H1 (cell line): ENCODE measurements at regions not wholly inside any gene's neighbourhood (a gene's known extent, or its start where the extent isn't known, plus 50 kb on each side); places are given as distances from the start of the nearest gene placed in this dataset.

ENCODE experiments used
- CTCF ChIA-PET: fragments of 300-600 bp; sonication (Branson Sonifier 250); formaldehyde crosslinking; loops from one replicate; lab custom pipeline; 2021; ENCODE audit not compliant: partially characterized antibody; lab: Charles Lee
- POLR2A ChIA-PET: fragments of 300-600 bp; sonication (Branson Sonifier 250); formaldehyde crosslinking; loops from one replicate; lab custom pipeline; 2021; ENCODE audit warnings: inconsistent platforms; ENCODE audit not compliant: partially characterized antibody; lab: Charles Lee
- DNase-seq, 2 experiments: peaks; one replicate each; pipeline versions ENCODE4 v3.0.0 to v3.0.0-alpha.2; 2010 to 2022; ENCODE audit warnings: low spot score in 2 of 2, low read depth in 1 of 2, mixed read lengths in 1 of 2
- FAIRE-seq: peaks from 2 replicates; lab custom pipeline; 2011; peaks lifted over from hg19 to GRCh38; lab: Jason Lieb, UNC
- H2AFZ ChIP-seq: 2 replicates; pipeline ENCODE4 v1.8.1; 2012; ENCODE audit warnings: low read length, inconsistent platforms
- H2AK5ac ChIP-seq: 2 replicates; pipeline ENCODE4 v1.6.1; 2013; ENCODE audit warnings: low read depth, low read length
- H2BK120ac ChIP-seq: replicated peaks from 2 replicates; pipeline ENCODE3; 2013; ENCODE audit warnings: low read depth, low read length, inconsistent platforms
- H2BK12ac ChIP-seq: 2 replicates; pipeline ENCODE4 v1.6.1; 2013; ENCODE audit warnings: low read depth, low read length
- H2BK15ac ChIP-seq: 2 replicates; pipeline ENCODE4 v1.6.1; 2013; ENCODE audit warnings: low read length
- H2BK20ac ChIP-seq: 2 replicates; pipeline ENCODE4 v1.6.1; 2013; ENCODE audit warnings: low read length
- H2BK5ac ChIP-seq: 2 replicates; pipeline ENCODE4 v1.6.1; 2013; ENCODE audit warnings: low read depth, low read length
- H3K14ac ChIP-seq: 2 replicates; pipeline ENCODE4 v1.6.1; 2013; ENCODE audit warnings: inconsistent platforms; ENCODE audit not compliant: insufficient read length
- H3K18ac ChIP-seq: 2 replicates; pipeline ENCODE4 v1.6.1; 2013; ENCODE audit warnings: low read length; ENCODE audit errors: extremely low read depth
- H3K23ac ChIP-seq: 2 replicates; pipeline ENCODE4 v1.6.1; 2013; ENCODE audit warnings: inconsistent platforms; ENCODE audit not compliant: insufficient read length
- H3K23me2 ChIP-seq: 2 replicates; pipeline ENCODE4 v1.6.1; 2013; ENCODE audit warnings: low read depth, low read length
- H3K27ac ChIP-seq: 2 replicates; pipeline ENCODE4 v1.6.1; 2011; ENCODE audit warnings: low read depth, low read length, inconsistent platforms
- H3K27me3 ChIP-seq, 4 experiments: replicated peaks in 1 of 4; 1 replicate in 1 of 4; 2 replicates in 3 of 4; pipeline versions ENCODE4 v1.6.1 to v1.8.1; 2011 to 2013; ENCODE audit warnings: low read length in 3 of 4, mild to moderate bottlenecking in 3 of 4, inconsistent platforms in 2 of 4, mixed read lengths in 2 of 4, moderate library complexity in 1 of 4; ENCODE audit not compliant: control insufficient read depth in 3 of 4, insufficient read depth in 3 of 4; ENCODE audit errors: extremely low read depth in 1 of 4
- H3K36me3 ChIP-seq, 4 experiments: 2 replicates each; pipeline versions ENCODE4 v1.6.1 to v1.8.1; 2011 to 2013; ENCODE audit warnings: mild to moderate bottlenecking in 4 of 4, low read length in 3 of 4, moderate library complexity in 2 of 4, control low read depth in 1 of 4, inconsistent platforms in 1 of 4; ENCODE audit not compliant: insufficient read depth in 4 of 4, control insufficient read depth in 2 of 4
- H3K4ac ChIP-seq: replicated peaks from 2 replicates; pipeline ENCODE3; 2013; ENCODE audit warnings: low read length, low read depth, mixed read lengths, inconsistent platforms; ENCODE audit not compliant: insufficient read length
- H3K4me1 ChIP-seq, 4 experiments: replicated peaks in 1 of 4; 1 replicate in 1 of 4; 2 replicates in 3 of 4; pipeline versions ENCODE4 v1.6.1 to v1.8.1; 2011 to 2013; ENCODE audit warnings: low read length in 3 of 4, inconsistent platforms in 2 of 4, mixed read lengths in 1 of 4; ENCODE audit not compliant: insufficient read depth in 4 of 4, control insufficient read depth in 3 of 4
- H3K4me2 ChIP-seq, 2 experiments: 2 replicates each; pipeline versions ENCODE4 v1.6.1 to v1.8.1; 2011 to 2013; ENCODE audit warnings: low read depth in 2 of 2, low read length in 2 of 2, control low read depth in 1 of 2, inconsistent platforms in 1 of 2, mild to moderate bottlenecking in 1 of 2; ENCODE audit not compliant: insufficient read depth in 1 of 2
- H3K4me3 ChIP-seq, 4 experiments: fragments of 200-600, 300-600 bp in 1 of 4; sonication (generic), shearing (Covaris generic), sonication (Bioruptor Twin) in 1 of 4; 2 replicates each; pipeline versions ENCODE4 v1.5.1 to v1.8.1; 2011 to 2016; ENCODE audit warnings: low read length in 4 of 4, low read depth in 3 of 4, control low read depth in 2 of 4, inconsistent platforms in 2 of 4, mild to moderate bottlenecking in 2 of 4, mixed read lengths in 1 of 4, moderate library complexity in 1 of 4; ENCODE audit not compliant: insufficient read depth in 2 of 4; ENCODE audit errors: extremely low read depth in 1 of 4
- H3K56ac ChIP-seq: replicated peaks from 2 replicates; pipeline ENCODE3; 2013; ENCODE audit warnings: low read depth, mild to moderate bottlenecking, mixed read lengths, low read length, inconsistent platforms; ENCODE audit not compliant: insufficient read length
- H3K79me1 ChIP-seq: 2 replicates; pipeline ENCODE4 v1.6.1; 2013; ENCODE audit warnings: low read depth, low read length, control low read depth
- H3K79me2 ChIP-seq, 2 experiments: 2 replicates each; pipeline versions ENCODE4 v1.6.1 to v1.8.1; 2012 to 2013; ENCODE audit warnings: low read length in 2 of 2, mild to moderate bottlenecking in 2 of 2, inconsistent platforms in 1 of 2; ENCODE audit not compliant: insufficient read depth in 2 of 2, control insufficient read depth in 1 of 2
- H3K9ac ChIP-seq, 4 experiments: replicated peaks in 1 of 4; 1 replicate in 1 of 4; 2 replicates in 3 of 4; pipeline versions ENCODE4 v1.6.1 to v1.8.1; 2011 to 2013; ENCODE audit warnings: low read depth in 3 of 4, low read length in 3 of 4, control low read depth in 2 of 4, mild to moderate bottlenecking in 2 of 4, moderate library complexity in 2 of 4, inconsistent platforms in 1 of 4; ENCODE audit errors: extremely low read depth in 1 of 4
- H3K9me3 ChIP-seq, 2 experiments: 2 replicates each; pipeline versions ENCODE4 v1.6.1 to v1.8.1; 2012 to 2013; ENCODE audit warnings: mild to moderate bottlenecking in 2 of 2, moderate library complexity in 2 of 2, control low read depth in 1 of 2, inconsistent platforms in 1 of 2, low read depth in 1 of 2, low read length in 1 of 2, mixed read lengths in 1 of 2; ENCODE audit not compliant: insufficient read depth in 2 of 2
- H4K20me1 ChIP-seq, 2 experiments: replicated peaks in 1 of 2; 2 replicates each; pipeline versions ENCODE3 to v1.8.1; 2011 to 2013; ENCODE audit warnings: inconsistent platforms in 2 of 2, low read length in 2 of 2, mild to moderate bottlenecking in 1 of 2; ENCODE audit not compliant: insufficient read depth in 2 of 2, control insufficient read depth in 1 of 2
- H4K5ac ChIP-seq: 2 replicates; pipeline ENCODE4 v1.6.1; 2013; ENCODE audit warnings: low read length, low read depth, mixed read lengths, inconsistent platforms; ENCODE audit not compliant: insufficient read length
- H4K8ac ChIP-seq: 2 replicates; pipeline ENCODE4 v1.8.0; 2013; ENCODE audit warnings: mild to moderate bottlenecking, moderate library complexity, low read length, inconsistent platforms; ENCODE audit not compliant: insufficient read depth; ENCODE audit errors: extremely low read depth
- H4K91ac ChIP-seq: replicated peaks from 2 replicates; pipeline ENCODE3; 2013; ENCODE audit warnings: low read length, mixed read lengths, inconsistent platforms; ENCODE audit not compliant: insufficient read length
- ASH2L ChIP-seq: fragments of 200-600, 300-600 bp; sonication (generic); IDR thresholded peaks from one replicate; pipeline ENCODE4 v1.7.1; 2017; ENCODE audit warnings: low read length
- MAFK ChIP-seq: IDR thresholded peaks from 2 replicates; pipeline ENCODE4 v1.6.1; 2012; ENCODE audit warnings: low read depth, mild to moderate bottlenecking, improper control_type of control experiment, low read length
- NRF1 ChIP-seq: IDR thresholded peaks from 2 replicates; pipeline ENCODE4 v1.6.1; 2011; ENCODE audit warnings: mild to moderate bottlenecking, low read depth, low read length, improper control_type of control experiment
- RAD21 ChIP-seq, 2 experiments: IDR thresholded peaks in 1 of 2; conservative IDR thresholded peaks in 1 of 2; 2 replicates each; pipeline ENCODE4 v1.6.1; 2011; ENCODE audit warnings: low read depth in 2 of 2, low read length in 2 of 2, improper control_type of control experiment in 1 of 2, inconsistent platforms in 1 of 2, mild to moderate bottlenecking in 1 of 2, moderate library complexity in 1 of 2
- RXRA ChIP-seq: IDR thresholded peaks from 2 replicates; pipeline ENCODE4 v1.6.1; 2011; ENCODE audit warnings: low read depth, mild to moderate bottlenecking, low read length, moderate library complexity; ENCODE audit not compliant: insufficient read depth
- SIRT6 ChIP-seq: IDR thresholded peaks from one replicate; pipeline ENCODE4 v1.7.1; 2012; ENCODE audit warnings: low read length, inconsistent platforms
- SP4 ChIP-seq: IDR thresholded peaks from 2 replicates; pipeline ENCODE4 v1.6.1; 2012; ENCODE audit warnings: low read length, inconsistent platforms
- TAF7 ChIP-seq: optimal IDR thresholded peaks from 2 replicates; pipeline ENCODE3; 2011; ENCODE audit warnings: low read depth, mild to moderate bottlenecking, inconsistent platforms, low read length, moderate library complexity, borderline replicate concordance
- TCF12 ChIP-seq: IDR thresholded peaks from 2 replicates; pipeline ENCODE4 v1.6.1; 2011; ENCODE audit warnings: low read depth, mild to moderate bottlenecking, low read length
- YY1 ChIP-seq: IDR thresholded peaks from 2 replicates; pipeline ENCODE4 v1.6.1; 2011; ENCODE audit warnings: low read depth, mild to moderate bottlenecking, low read length
- WGBS, 2 experiments: shearing (Covaris generic) in 1 of 2; methylation state at CpG; one replicate each; pipeline versions ENCODE4 v1.1.6 to v1.1.7; 2013 to 2015; ENCODE audit warnings: low lambda C conversion rate in 2 of 2, mixed read lengths in 2 of 2, inconsistent platforms in 1 of 2, low coverage in 1 of 2, missing lambda C conversion rate in 1 of 2; ENCODE audit not compliant: insufficient replicate concordance in 2 of 2, insufficient coverage in 1 of 2, insufficient read length in 1 of 2; ENCODE audit errors: extremely low coverage in 1 of 2, missing lambda C conversion rate in 1 of 2; 5-methylcytosine and 5-hydroxymethylcytosine counted together

DNA sequence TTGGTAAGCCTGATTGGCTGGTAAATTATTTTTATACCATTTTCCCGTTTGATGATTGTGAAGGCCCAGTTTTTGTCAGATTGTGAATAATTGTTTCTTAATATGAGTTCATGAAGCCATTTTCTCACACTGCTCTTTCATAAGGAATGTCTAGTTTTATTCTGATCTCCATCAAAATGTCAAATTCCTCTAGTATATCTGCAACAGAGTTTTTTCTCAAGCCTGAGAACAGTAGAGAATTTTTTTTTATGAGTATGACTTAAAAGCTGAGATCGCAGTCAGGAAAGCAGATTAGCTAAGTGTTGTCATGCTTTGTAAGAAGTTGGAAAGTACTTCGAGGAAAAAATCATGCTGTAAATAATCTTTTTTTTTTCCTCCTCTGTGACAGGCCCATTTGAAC lies 484.9 kb upstream of the ATP2B1 start:
- H2BK15ac ChIP-seq = no peak overlapping the region
- no peaks in the 10 kb centered on the region for H3K9me3 ChIP-seq
- H3K4me1 ChIP-seq = no peaks in the 10 kb centered on the region
- H4K91ac ChIP-seq = no peak overlapping the region
- no peak overlapping the region for H2BK120ac ChIP-seq
- 95% methylated on average over 3 of the region's 3 CpGs; no CpG with 5 or more reads in 1 of the 2 experiments for WGBS, 2 experiments
- H4K8ac ChIP-seq = no peak overlapping the region
- no peak overlapping the region for H2BK12ac ChIP-seq
- no peak overlapping the region for H2BK5ac ChIP-seq
- POLR2A ChIA-PET = no interaction called here
- H3K18ac ChIP-seq = no peak overlapping the region
- H3K23ac ChIP-seq = no peak overlapping the region
- no peak overlapping the region for H2AK5ac ChIP-seq
- no peak overlapping the region for H3K27ac ChIP-seq
- no peaks in the 10 kb centered on the region for H3K36me3 ChIP-seq
- peak overlapping the region; percentile 22; the same call in 1 of the 2 replicates for H2AFZ ChIP-seq
- no peak for TF ChIP-seq RXRA
- no peak for TF ChIP-seq TCF12
- TF ChIP-seq YY1 = no peak
- TF ChIP-seq SP4 = no peak
- TF ChIP-seq RAD21 (IDR thresholded peaks at IDR 0.05 in 1 of 2, conservative IDR thresholded peaks at IDR 0.05 in 1 of 2; ENCODE audit: low read depth in 2 of 2, low read length in 2 of 2) = no peak
- TF ChIP-seq SIRT6 = no peak
- no peak for TF ChIP-seq MAFK
- no peak for TF ChIP-seq NRF1
- no peak for TF ChIP-seq TAF7
- TF ChIP-seq ASH2L = no peak
- no peak overlapping the region for H2BK20ac ChIP-seq
- FAIRE-seq = no peak
- H3K4me2 ChIP-seq = no peak overlapping the region
- CTCF ChIA-PET = no interaction called here
- no peak overlapping the region for H3K56ac ChIP-seq
- no peak overlapping the region for H3K4me3 ChIP-seq
- no peaks in the 10 kb centered on the region for H3K23me2 ChIP-seq
- no peak for DNase-seq
- H4K20me1 ChIP-seq = no peaks in the 10 kb centered on the region
- H3K27me3 ChIP-seq = no peaks in the 10 kb centered on the region
- H4K5ac ChIP-seq = no peak overlapping the region
- no peaks in the 10 kb centered on the region for H3K79me1 ChIP-seq
- no peak overlapping the region for H3K9ac ChIP-seq
- H3K14ac ChIP-seq = no peak overlapping the region
- no peak overlapping the region for H3K4ac ChIP-seq
- H3K79me2 ChIP-seq = no peaks in the 10 kb centered on the region
